Upper lobe of right lung (tissue), 1 donor: ENCODE measurements at regions not wholly inside any gene's neighbourhood (a gene's known extent, or its start where the extent isn't known, plus 50 kb on each side); places are given as distances from the start of the nearest gene placed in this dataset.
"Not testable (repeated sequence)": the region's sequence is repeated elsewhere in the genome, so short reads cannot be mapped to it uniquely, and the experiment has no call there.

Source experiments
- ATAC-seq: fragments of 200-7000 bp; cut with Tn5 transposase; one replicate; pipeline ENCODE4 v1.9.1; 2020; ENCODE audit warnings: mild to moderate bottlenecking, moderate library complexity
- DNase-seq: peaks from one replicate; pipeline ENCODE4 v3.0.0-alpha.2; 2020
- H3K27ac ChIP-seq: fragments of 200-600 bp; one replicate; pipeline ENCODE4 v1.8.0; 2022
- H3K27me3 ChIP-seq: fragments of 200-600 bp; one replicate; pipeline ENCODE4 v1.8.0; 2022; ENCODE audit warnings: mild to moderate bottlenecking
- H3K36me3 ChIP-seq: fragments of 200-600 bp; one replicate; pipeline ENCODE4 v1.8.0; 2022
- H3K4me1 ChIP-seq: fragments of 200-600 bp; one replicate; pipeline ENCODE4 v1.8.0; 2022
- H3K4me3 ChIP-seq: fragments of 200-600 bp; one replicate; pipeline ENCODE4 v1.8.0; 2022; ENCODE audit warnings: mild to moderate bottlenecking
- H3K9me3 ChIP-seq: fragments of 200-600 bp; one replicate; pipeline ENCODE4 v1.8.0; 2022
- CTCF ChIP-seq: fragments of 200-600 bp; IDR thresholded peaks from one replicate; pipeline ENCODE4 v1.8.0; 2022; ENCODE audit warnings: antibody characterized with exemption
- intact Hi-C: fragments of 100-400 bp; cut with DNase I; formaldehyde crosslinking; loops from one replicate; pipeline ENCODE4 v1.11.0; 2022
- donor health status: DM: no; HTN: yes; CAD: no; lungs with severe emphysema.

DNA sequence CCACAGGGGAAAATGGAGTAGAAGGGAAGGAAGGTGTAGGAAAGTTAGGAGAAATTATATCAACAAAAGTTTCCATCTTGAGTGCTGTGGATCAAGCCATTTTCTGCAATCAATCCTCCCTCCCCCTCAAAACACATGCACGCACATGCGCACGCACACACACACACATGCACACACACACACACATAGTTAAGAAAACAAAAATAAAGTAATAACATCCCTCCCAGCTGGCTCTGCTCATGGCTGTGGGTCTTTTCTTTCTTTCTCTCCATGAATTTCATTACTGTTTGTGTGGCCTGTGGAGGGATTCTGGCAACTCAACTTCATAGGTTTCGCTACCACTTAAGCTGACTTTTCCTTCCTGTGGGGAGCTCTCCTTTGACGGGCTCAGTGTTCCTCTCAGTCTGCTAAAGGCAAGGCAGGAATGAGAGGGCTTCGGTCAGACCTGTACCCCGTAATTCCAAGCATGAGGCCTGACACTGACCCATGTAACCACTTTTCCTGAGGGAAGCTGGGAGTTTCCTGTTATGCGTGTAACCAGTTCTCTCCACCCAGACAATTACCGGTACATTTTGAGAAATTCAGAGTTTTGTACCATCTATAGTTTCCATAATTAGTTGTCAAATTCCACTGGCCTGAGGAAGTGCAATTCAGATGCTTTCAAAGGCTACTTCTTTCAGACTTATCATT is 79.8 kb downstream of the ZNF92 start:
- TF ChIP-seq CTCF: no peak
- no peak for DNase-seq
- intact Hi-C loops: no loop called here

DNA sequence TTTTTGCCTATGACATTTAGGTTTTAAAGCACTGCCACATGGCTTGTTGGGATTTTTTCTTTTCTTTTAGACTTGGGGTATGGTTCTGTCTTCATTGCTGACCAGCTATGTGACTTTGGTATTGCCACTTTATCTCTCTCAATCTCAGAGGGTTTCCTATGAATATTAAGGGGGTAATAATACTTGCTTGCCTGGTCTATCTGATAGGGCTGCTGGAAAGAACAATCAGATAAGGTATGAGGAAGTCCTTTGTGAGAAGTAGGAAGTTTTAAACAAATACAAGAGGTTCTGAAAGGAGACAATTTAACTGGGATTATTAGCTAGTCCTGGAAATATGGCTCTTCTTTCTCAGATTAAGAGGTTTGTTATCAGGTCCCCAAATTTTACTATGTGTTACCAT is 80.8 kb downstream of the ZNF92 start:
- DNase-seq (no peak), ATAC-seq (no peak)
- no peaks in the 10 kb centered on the region for H3K4me1 ChIP-seq
- H3K27me3 ChIP-seq: no peaks in the 10 kb centered on the region
- no peaks in the 10 kb centered on the region for H3K36me3 ChIP-seq
- intact Hi-C loops: no loop called here
- TF ChIP-seq CTCF: no peak
- no peak overlapping the region for H3K27ac ChIP-seq
- H3K9me3 ChIP-seq: no peaks in the 10 kb centered on the region
- no peak overlapping the region for H3K4me3 ChIP-seq

More for the DNA sequence above, 79.8 kb downstream of the ZNF92 start:
- H3K4me1 ChIP-seq: no peaks in the 10 kb centered on the region
- H3K27me3 ChIP-seq: no peaks in the 10 kb centered on the region
- no peak for ATAC-seq
- no peaks in the 10 kb centered on the region for H3K9me3 ChIP-seq
- H3K36me3 ChIP-seq: no peaks in the 10 kb centered on the region
- no peak overlapping the region for H3K4me3 ChIP-seq
- no peak overlapping the region for H3K27ac ChIP-seq

- H3K27ac ChIP-seq, H3K4me3 ChIP-seq, intact Hi-C loops, H3K4me1 ChIP-seq, ATAC-seq, H3K9me3 ChIP-seq, DNase-seq, H3K36me3 ChIP-seq, H3K27me3 ChIP-seq: not testable (repeated sequence)
These were observed 81.4 kb downstream of the ZNF92 start for GRCh38 chr7:65455050-65455449.

DNA sequence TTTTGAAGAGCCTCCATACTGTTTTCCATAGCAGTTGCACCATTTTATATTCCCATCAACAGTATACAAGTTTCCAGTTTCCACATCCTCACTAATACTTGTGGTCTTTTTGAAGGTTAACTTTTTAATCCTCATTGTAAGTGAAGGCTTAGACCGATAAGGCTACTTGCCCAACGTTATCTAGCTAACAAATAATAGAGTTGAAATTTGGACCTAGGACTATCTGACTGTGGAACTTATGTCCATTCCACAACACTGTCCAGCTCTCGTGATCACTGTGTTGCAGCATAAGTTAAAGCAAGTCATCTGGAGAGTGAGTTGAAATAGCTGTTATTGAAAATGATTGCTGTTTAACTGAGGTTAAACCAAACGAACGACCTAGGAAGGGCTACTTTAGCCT is 84.0 kb downstream of the ZNF92 start:
- no peak overlapping the region for H3K27ac ChIP-seq
- no peak for ATAC-seq
- no peaks in the 10 kb centered on the region for H3K27me3 ChIP-seq
- H3K9me3 ChIP-seq: no peaks in the 10 kb centered on the region
- intact Hi-C loops: no loop called here
- H3K36me3 ChIP-seq: no peaks in the 10 kb centered on the region
- H3K4me1 ChIP-seq: no peaks in the 10 kb centered on the region
- no peak overlapping the region for H3K4me3 ChIP-seq
- no peak for TF ChIP-seq CTCF
- no peak for DNase-seq

- H3K36me3 ChIP-seq: no peaks in the 10 kb centered on the region
- intact Hi-C loops: no loop called here
- H3K4me3 ChIP-seq: no peak overlapping the region
- no peak for ATAC-seq
- H3K4me1 ChIP-seq: no peaks in the 10 kb centered on the region
- no peaks in the 10 kb centered on the region for H3K27me3 ChIP-seq
- no peak for TF ChIP-seq CTCF
- no peak for DNase-seq
- no peak overlapping the region for H3K27ac ChIP-seq
- no peaks in the 10 kb centered on the region for H3K9me3 ChIP-seq
These were observed 85.8 kb downstream of the ZNF92 start for GRCh38 chr7:65459438-65459837.

DNA sequence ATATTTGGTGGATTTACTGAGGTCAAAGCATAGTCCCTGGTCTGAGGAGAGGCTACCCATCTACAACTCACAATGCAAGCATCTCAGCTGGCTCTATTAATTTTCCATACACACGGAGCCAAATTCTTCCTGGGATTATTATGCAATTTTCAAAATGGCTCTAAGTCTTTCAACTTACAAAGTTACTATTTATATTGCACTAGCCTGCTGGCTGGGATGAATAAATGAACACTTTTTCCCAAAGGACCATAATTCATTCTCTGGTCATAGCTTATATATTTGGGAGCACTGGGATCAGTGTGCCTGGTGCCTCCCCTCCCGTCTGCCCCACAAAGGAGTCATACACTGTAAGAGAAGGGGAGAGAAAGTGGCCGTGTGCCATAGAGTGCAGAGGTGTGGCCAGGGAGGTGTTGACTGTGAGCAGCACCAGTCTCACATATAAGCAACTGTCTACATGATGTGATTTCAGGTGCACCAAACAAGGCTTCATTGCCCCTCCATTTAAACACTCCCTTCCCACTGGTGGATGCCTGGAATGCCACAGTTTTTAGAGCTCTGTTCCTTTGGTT is 88.6 kb downstream of the ZNF92 start:
- no peaks in the 10 kb centered on the region for H3K4me1 ChIP-seq
- DNase-seq: no peak
- H3K4me3 ChIP-seq: no peak overlapping the region
- no peak for ATAC-seq
- no peak for TF ChIP-seq CTCF
- no peaks in the 10 kb centered on the region for H3K27me3 ChIP-seq
- intact Hi-C loops: no loop called here
- H3K27ac ChIP-seq: no peak overlapping the region
- H3K36me3 ChIP-seq: no peaks in the 10 kb centered on the region
- no peaks in the 10 kb centered on the region for H3K9me3 ChIP-seq
